Endothelial cell of umbilical vein (primary cell): ENCODE measurements at regions not wholly inside any gene's neighbourhood (a gene's known extent, or its start where the extent isn't known, plus 50 kb on each side); places are given as distances from the start of the nearest gene placed in this dataset.

Source experiments
- BruUV-seq: library from RNA; stranded (reverse); fragments of 400-500 nt; replicated peaks from 2 replicates; lab custom pipeline; 2021; lab: Mats Ljungman, UMichigan
- CTCF ChIA-PET: fragments of 300-600, 350-600 bp; sonication (Branson Sonifier 250); formaldehyde crosslinking; loops from one replicate; lab custom pipeline; 2021; ENCODE audit warnings: antibody characterized with exemption, inconsistent platforms; lab: Charles Lee
- POLR2A ChIA-PET: fragments of 300-600, 350-600 bp; sonication (Branson Sonifier 250); formaldehyde crosslinking; loops from one replicate; lab custom pipeline; 2021; ENCODE audit warnings: antibody characterized with exemption, inconsistent platforms; lab: Charles Lee
- DNase-seq: peaks from one replicate; pipeline ENCODE4 v3.0.0-alpha.2; 2011; ENCODE audit warnings: low read depth, low spot score
- FAIRE-seq: peaks from 2 replicates; lab custom pipeline; 2011; peaks lifted over from hg19 to GRCh38; lab: Jason Lieb, UNC
- H2AFZ ChIP-seq: 2 replicates; pipeline ENCODE4 v1.6.0; 2012; ENCODE audit warnings: low read depth, low read length, control low read depth, inconsistent platforms
- H3K27ac ChIP-seq: 2 replicates; pipeline ENCODE4 v1.5.1; 2011; ENCODE audit warnings: low read depth, mild to moderate bottlenecking, control low read depth, low read length, moderate library complexity; ENCODE audit not compliant: insufficient read depth
- H3K27me3 ChIP-seq, 2 experiments: 2 replicates each; pipeline versions ENCODE4 v1.6.0 to v1.6.1; 2011; ENCODE audit warnings: low read length in 2 of 2, mixed read lengths in 1 of 2; ENCODE audit not compliant: control insufficient read depth in 2 of 2, insufficient read depth in 2 of 2
- H3K36me3 ChIP-seq, 2 experiments: 2 replicates in 1 of 2; 3 replicates in 1 of 2; pipeline ENCODE4 v1.5.1; 2011; ENCODE audit warnings: low read length in 2 of 2, mild to moderate bottlenecking in 1 of 2, moderate library complexity in 1 of 2; ENCODE audit not compliant: control insufficient read depth in 2 of 2, insufficient read depth in 2 of 2; ENCODE audit errors: extremely low read depth in 1 of 2
- H3K4me1 ChIP-seq: 3 replicates; pipeline ENCODE4 v1.5.1; 2011; ENCODE audit warnings: mild to moderate bottlenecking, low read length; ENCODE audit not compliant: control insufficient read depth, insufficient read depth; ENCODE audit errors: extremely low read depth
- H3K4me2 ChIP-seq: 2 replicates; pipeline ENCODE4 v1.6.1; 2011; ENCODE audit warnings: low read length, control low read depth, mixed read lengths; ENCODE audit not compliant: insufficient read depth
- H3K4me3 ChIP-seq, 3 experiments: fragments of 200-600 bp in 1 of 3; sonication (generic), shearing (Covaris generic) in 1 of 3; replicated peaks in 1 of 3; 2 replicates each; pipeline ENCODE4 v1.5.1; 2011 to 2016; ENCODE audit warnings: control low read depth in 3 of 3, low read length in 3 of 3, mild to moderate bottlenecking in 2 of 3, inconsistent platforms in 1 of 3, low read depth in 1 of 3, moderate library complexity in 1 of 3; ENCODE audit not compliant: insufficient read depth in 1 of 3
- H3K79me2 ChIP-seq: 2 replicates; pipeline ENCODE4 v1.6.0; 2012; ENCODE audit warnings: low read length, inconsistent platforms; ENCODE audit not compliant: control insufficient read depth, insufficient read depth
- H3K9ac ChIP-seq: replicated peaks from 2 replicates; pipeline ENCODE3; 2011; ENCODE audit warnings: low read length, control low read depth; ENCODE audit not compliant: insufficient read depth; ENCODE audit errors: extremely low read depth
- H3K9me1 ChIP-seq: replicated peaks from 3 replicates; pipeline ENCODE4 v1.6.0; 2011; ENCODE audit warnings: mild to moderate bottlenecking, low read length; ENCODE audit not compliant: control insufficient read depth, insufficient read depth; ENCODE audit errors: extremely low read depth
- H3K9me3 ChIP-seq: replicated peaks from 2 replicates; pipeline ENCODE4 v1.5.1; 2012; ENCODE audit warnings: low read length, inconsistent platforms; ENCODE audit not compliant: control insufficient read depth, insufficient read depth
- H4K20me1 ChIP-seq: replicated peaks from 2 replicates; pipeline ENCODE3; 2011; ENCODE audit warnings: mild to moderate bottlenecking, low read length; ENCODE audit not compliant: control insufficient read depth, insufficient read depth; ENCODE audit errors: extremely low read depth
- CTCF ChIP-seq, 2 donors: IDR thresholded peaks; 1 replicate in 1 of 2; 2 replicates in 1 of 2; pipeline ENCODE4 v1.5.1; 2011; ENCODE audit warnings: low read length in 2 of 2, mild to moderate bottlenecking in 2 of 2, moderate library complexity in 2 of 2, control low read depth in 1 of 2, inconsistent platforms in 1 of 2, low read depth in 1 of 2; ENCODE audit not compliant: insufficient read depth in 1 of 2; ENCODE audit errors: extremely low read depth in 1 of 2
- EZH2 ChIP-seq: IDR thresholded peaks from 2 replicates; pipeline ENCODE4 v1.6.1; 2012; ENCODE audit warnings: borderline replicate concordance, low read depth, mild to moderate bottlenecking, moderate library complexity, low read length, inconsistent platforms; ENCODE audit not compliant: severe bottlenecking
- FOS ChIP-seq: IDR thresholded peaks from 2 replicates; pipeline ENCODE4 v1.6.1; 2011; ENCODE audit warnings: mild to moderate bottlenecking, low read length, moderate library complexity, borderline replicate concordance; ENCODE audit not compliant: insufficient read depth
- GATA2 ChIP-seq: IDR thresholded peaks from 2 replicates; pipeline ENCODE4 v1.7.0; 2011; ENCODE audit warnings: low read depth, mild to moderate bottlenecking, moderate library complexity, mixed read lengths, low read length; ENCODE audit not compliant: insufficient read length, insufficient read depth
- JUN ChIP-seq: IDR thresholded peaks from 2 replicates; pipeline ENCODE4 v1.6.1; 2011; ENCODE audit warnings: borderline replicate concordance, low read depth; ENCODE audit not compliant: insufficient read length, insufficient read depth
- MYC ChIP-seq: IDR thresholded peaks from one replicate; pipeline ENCODE4 v1.6.1; 2011; ENCODE audit warnings: mild to moderate bottlenecking, low read depth, low read length
- POLR2A ChIP-seq: IDR thresholded peaks from 2 replicates; pipeline ENCODE4 v1.6.1; 2012; ENCODE audit warnings: low read depth, mild to moderate bottlenecking, control low read depth, low read length
- POLR2AphosphoS5 ChIP-seq: IDR thresholded peaks from 2 replicates; pipeline ENCODE4 v1.6.1; 2012; ENCODE audit warnings: low read depth, mild to moderate bottlenecking, control low read depth, low read length, moderate library complexity; ENCODE audit not compliant: insufficient read depth
- dilution Hi-C: fragments of 300-500 bp; cut with MboI; formaldehyde crosslinking; loops from one replicate; pipeline ENCODE4 v1.15.0; 2019; ENCODE audit warnings: low sequenced_read_pairs; ENCODE audit not compliant: extremely low pct_ligation_motif_present
- intact Hi-C: fragments of 100-400 bp; cut with micrococcal nuclease; formaldehyde crosslinking; loops from one replicate; pipeline ENCODE4 v1.10.0; 2022
- TF ChIP-seq, protein P1 (sequence below): IDR thresholded peaks from 2 replicates; pipeline ENCODE4 v1.6.1; 2011; ENCODE audit not compliant: insufficient read depth, insufficient read length

GRCh38 chr2:236936446-236936940 is 149.2 kb upstream of the COPS8 start:
- no peak for FAIRE-seq
- TF ChIP-seq MYC (no peak), GATA2 (no peak), POLR2AphosphoS5 (no peak), CTCF (IDR thresholded peaks at IDR 0.05; ENCODE audit: extremely low read depth in 1 of 2, insufficient read depth in 1 of 2, low read depth in 1 of 2, low read length in 2 of 2) (no peak), POLR2A (no peak), EZH2 (no peak), FOS (no peak), JUN (no peak)
- TF ChIP-seq, protein P1, sequence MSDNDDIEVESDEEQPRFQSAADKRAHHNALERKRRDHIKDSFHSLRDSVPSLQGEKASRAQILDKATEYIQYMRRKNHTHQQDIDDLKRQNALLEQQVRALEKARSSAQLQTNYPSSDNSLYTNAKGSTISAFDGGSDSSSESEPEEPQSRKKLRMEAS: no peak
- Histone ChIP-seq H3K9me1 (no peaks in the 10 kb centered on the region), H3K27me3 (no peaks in the 10 kb centered on the region), H3K9me3 (no peaks in the 10 kb centered on the region), H3K9ac (no peak overlapping the region), H2AFZ (no peak overlapping the region), H3K36me3 (no peaks in the 10 kb centered on the region), H3K27ac (no peak overlapping the region), H3K4me3 (no peak overlapping the region), H3K79me2 (no peaks in the 10 kb centered on the region), H4K20me1 (no peaks in the 10 kb centered on the region), H3K4me1 (peaks cover 4% of the 10 kb centered on the region), H3K4me2 (no peak overlapping the region)
- DNase-seq: no peak
- dilution Hi-C loops (no loop called here), intact Hi-C loops (no loop called here)
- BruUV-seq: no TSS peak
- CTCF ChIA-PET: interaction anchor here (0.8 to 1.6 kb wide), 2 partner anchors 29 to 48 kb away, joined by 3 read pairs; no protein-coding TSS in a partner anchor
- POLR2A ChIA-PET: no interaction called here
